ENCODE measurements at regions not wholly inside any gene's neighbourhood (a gene's known extent, or its start where the extent isn't known, plus 50 kb on each side); places are given as distances from the start of the nearest gene placed in this dataset.
A peak's percentile ranks its signal among the peaks of the same experiment; 100 is the strongest.

DNA sequence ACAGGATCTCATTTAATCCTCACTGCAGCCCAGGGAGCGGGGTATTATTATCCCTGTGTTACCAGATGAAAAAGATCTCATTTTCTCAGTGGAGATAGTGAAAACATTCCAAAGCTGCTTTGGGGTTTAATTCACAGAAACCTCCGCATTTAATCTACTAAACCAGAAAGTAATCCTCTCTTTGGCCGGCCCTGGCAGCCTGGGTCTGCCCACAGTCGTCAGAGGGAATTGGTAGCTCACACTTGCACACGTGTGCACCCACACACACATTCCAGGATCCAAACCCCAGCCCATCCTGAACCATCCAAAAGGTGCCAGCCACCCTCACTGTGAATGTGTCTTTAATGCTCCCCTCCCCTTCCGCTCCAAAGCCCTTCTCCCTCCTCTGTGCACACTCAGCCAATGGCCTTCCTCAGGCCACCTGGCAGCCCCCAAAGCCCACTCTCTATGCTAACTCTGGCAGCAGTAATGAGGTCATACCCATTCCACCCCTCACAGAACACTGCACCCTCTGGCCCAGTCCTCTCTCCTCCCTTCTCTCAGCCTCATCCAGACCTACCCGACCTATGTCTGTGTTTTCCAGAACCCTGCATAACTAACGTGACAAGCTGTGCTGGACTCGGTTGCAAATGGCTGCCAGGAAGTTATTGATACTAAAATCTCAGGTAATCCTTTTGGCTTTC is 466.2 kb downstream of the SOX6 start:
- Histone ChIP-seq H3K4me3 (ENCODE audit: low read length in 3 of 3) (no peak overlapping the region), H3K27me3 (ENCODE audit: control insufficient read depth, insufficient read depth, low read length) (no peaks in the 10 kb centered on the region), H3K36me3 (ENCODE audit: control insufficient read depth in 2 of 3, insufficient read depth in 3 of 3, low read length in 3 of 3) (no peaks in the 10 kb centered on the region), H3K9ac (ENCODE audit: low read length in 3 of 3) (no peak overlapping the region), H3K27ac (ENCODE audit: low read depth in 2 of 2, low read length in 2 of 2) (no peak overlapping the region), H3K9me3 (ENCODE audit: control insufficient read depth in 2 of 3, insufficient read depth in 1 of 3, low read length in 3 of 3) (no peaks in the 10 kb centered on the region), H3K4me1 (ENCODE audit: control insufficient read depth in 2 of 3, insufficient read depth in 2 of 3, low read depth in 1 of 3, low read length in 3 of 3) (peaks cover 3 to 9% (median 4%) of the 10 kb centered on the region in 3 donors)
- DNase-seq = no peak
- FAIRE-seq = no peak
- intact Hi-C loops (cut with DNase I) = no loop called here
- TF ChIP-seq, protein P1, sequence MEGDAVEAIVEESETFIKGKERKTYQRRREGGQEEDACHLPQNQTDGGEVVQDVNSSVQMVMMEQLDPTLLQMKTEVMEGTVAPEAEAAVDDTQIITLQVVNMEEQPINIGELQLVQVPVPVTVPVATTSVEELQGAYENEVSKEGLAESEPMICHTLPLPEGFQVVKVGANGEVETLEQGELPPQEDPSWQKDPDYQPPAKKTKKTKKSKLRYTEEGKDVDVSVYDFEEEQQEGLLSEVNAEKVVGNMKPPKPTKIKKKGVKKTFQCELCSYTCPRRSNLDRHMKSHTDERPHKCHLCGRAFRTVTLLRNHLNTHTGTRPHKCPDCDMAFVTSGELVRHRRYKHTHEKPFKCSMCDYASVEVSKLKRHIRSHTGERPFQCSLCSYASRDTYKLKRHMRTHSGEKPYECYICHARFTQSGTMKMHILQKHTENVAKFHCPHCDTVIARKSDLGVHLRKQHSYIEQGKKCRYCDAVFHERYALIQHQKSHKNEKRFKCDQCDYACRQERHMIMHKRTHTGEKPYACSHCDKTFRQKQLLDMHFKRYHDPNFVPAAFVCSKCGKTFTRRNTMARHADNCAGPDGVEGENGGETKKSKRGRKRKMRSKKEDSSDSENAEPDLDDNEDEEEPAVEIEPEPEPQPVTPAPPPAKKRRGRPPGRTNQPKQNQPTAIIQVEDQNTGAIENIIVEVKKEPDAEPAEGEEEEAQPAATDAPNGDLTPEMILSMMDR (IDR thresholded peaks at IDR 0.05; ENCODE audit: borderline replicate concordance, extremely low read depth, insufficient read depth) = no peak

DNA sequence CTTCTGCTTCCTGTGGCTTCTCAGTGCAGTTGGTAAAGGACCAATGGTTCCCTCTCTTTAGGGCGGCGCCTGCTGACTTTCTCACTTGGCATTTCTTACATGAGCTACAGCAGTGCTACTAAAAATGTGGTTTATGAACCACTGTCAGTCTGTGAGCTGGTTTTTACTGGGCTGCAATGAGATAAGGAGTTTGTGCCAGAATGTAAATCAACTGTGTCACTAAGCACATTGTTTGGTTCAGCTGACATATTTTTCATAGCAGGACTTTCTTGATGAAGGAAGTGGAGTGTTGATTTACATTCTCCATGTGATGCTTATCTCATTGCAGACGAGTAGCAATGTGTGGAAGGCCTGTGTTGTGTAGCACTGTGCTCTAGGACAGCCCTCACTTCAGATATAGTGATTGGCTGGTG is 463.3 kb downstream of the SOX6 start:
- H3K27ac ChIP-seq (ENCODE audit: low read depth in 2 of 2, low read length in 2 of 2) = no peak overlapping the region
- TF ChIP-seq, protein P1 (IDR thresholded peaks at IDR 0.05; ENCODE audit: borderline replicate concordance, extremely low read depth, insufficient read depth) = no peak
- no peak overlapping the region for H3K4me3 ChIP-seq (ENCODE audit: low read length in 3 of 3)
- peaks cover 3 to 9% (median 4%) of the 10 kb centered on the region in 3 donors for H3K4me1 ChIP-seq (ENCODE audit: control insufficient read depth in 2 of 3, insufficient read depth in 2 of 3, low read depth in 1 of 3, low read length in 3 of 3)
- DNase-seq (peak in 2 of 5 donors; percentile 60 to 62), FAIRE-seq (no peak)
- H3K27me3 ChIP-seq (ENCODE audit: control insufficient read depth, insufficient read depth, low read length) = no peaks in the 10 kb centered on the region
- no peaks in the 10 kb centered on the region for H3K36me3 ChIP-seq (ENCODE audit: control insufficient read depth in 2 of 3, insufficient read depth in 3 of 3, low read length in 3 of 3)
- intact Hi-C loops (cut with DNase I) = no loop called here
- no peak overlapping the region for H3K9ac ChIP-seq (ENCODE audit: low read length in 3 of 3)
- H3K9me3 ChIP-seq (ENCODE audit: control insufficient read depth in 2 of 3, insufficient read depth in 1 of 3, low read length in 3 of 3) = no peaks in the 10 kb centered on the region

DNA sequence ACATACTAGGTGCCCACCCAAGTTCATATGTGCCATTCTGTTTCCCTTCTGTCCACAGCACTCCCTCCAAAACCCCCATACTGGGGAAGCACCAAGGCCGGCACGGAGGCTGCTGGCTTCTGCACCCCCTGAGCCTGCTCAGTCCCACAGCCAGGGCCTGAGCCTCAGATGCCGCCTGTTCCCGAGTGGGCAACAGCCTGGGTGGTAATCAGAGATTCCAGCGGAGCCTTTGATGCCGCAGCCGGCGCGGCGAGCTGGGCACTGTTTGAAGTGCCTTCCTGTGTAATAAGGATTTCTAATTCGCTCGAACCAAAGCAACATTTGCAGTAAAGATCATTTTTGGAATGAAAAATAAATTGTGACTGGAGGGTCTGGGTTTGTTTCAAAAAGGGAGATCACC is 460.3 kb downstream of the SOX6 start:
- intact Hi-C loops (cut with DNase I) = no loop called here
- Histone ChIP-seq H3K9ac (ENCODE audit: low read length in 3 of 3) (no peak overlapping the region), H3K27me3 (ENCODE audit: control insufficient read depth, insufficient read depth, low read length) (no peaks in the 10 kb centered on the region), H3K9me3 (ENCODE audit: control insufficient read depth in 2 of 3, insufficient read depth in 1 of 3, low read length in 3 of 3) (no peaks in the 10 kb centered on the region), H3K36me3 (ENCODE audit: control insufficient read depth in 2 of 3, insufficient read depth in 3 of 3, low read length in 3 of 3) (no peaks in the 10 kb centered on the region), H3K4me1 (ENCODE audit: control insufficient read depth in 2 of 3, insufficient read depth in 2 of 3, low read depth in 1 of 3, low read length in 3 of 3) (peaks cover 3 to 9% (median 4%) of the 10 kb centered on the region in 3 donors), H3K4me3 (ENCODE audit: low read length in 3 of 3) (no peak overlapping the region), H3K27ac (ENCODE audit: low read depth in 2 of 2, low read length in 2 of 2) (no peak overlapping the region)
- FAIRE-seq (no peak), DNase-seq (no peak)
- TF ChIP-seq, protein P1 (IDR thresholded peaks at IDR 0.05; ENCODE audit: borderline replicate concordance, extremely low read depth, insufficient read depth) = no peak

DNA sequence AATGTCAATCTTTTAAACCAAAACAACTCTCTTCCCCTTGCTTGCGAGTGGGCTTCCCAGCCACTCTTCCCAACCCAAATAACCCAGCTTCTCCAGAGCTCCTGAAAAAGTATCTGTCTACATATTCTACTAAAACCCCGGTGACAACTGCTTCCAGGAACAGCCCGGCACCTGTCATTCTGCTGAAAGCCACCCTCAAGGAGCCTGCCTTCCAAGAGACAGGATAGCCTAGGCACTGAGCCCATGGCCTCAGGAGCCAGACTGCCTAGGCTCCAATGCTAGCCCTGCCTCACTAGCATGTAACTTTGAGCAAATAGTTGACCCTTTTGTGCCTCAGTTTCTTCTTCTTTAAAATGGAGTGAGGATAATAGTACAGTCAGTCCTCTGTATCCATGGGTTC is 459.8 kb downstream of the SOX6 start:
- H3K36me3 ChIP-seq (ENCODE audit: control insufficient read depth in 2 of 3, insufficient read depth in 3 of 3, low read length in 3 of 3) = no peaks in the 10 kb centered on the region
- intact Hi-C loops (cut with DNase I) = no loop called here
- FAIRE-seq = no peak
- no peak overlapping the region for H3K4me3 ChIP-seq (ENCODE audit: low read length in 3 of 3)
- H3K27me3 ChIP-seq (ENCODE audit: control insufficient read depth, insufficient read depth, low read length) = no peaks in the 10 kb centered on the region
- TF ChIP-seq, protein P1 (IDR thresholded peaks at IDR 0.05; ENCODE audit: borderline replicate concordance, extremely low read depth, insufficient read depth) = no peak
- H3K4me1 ChIP-seq (ENCODE audit: control insufficient read depth in 2 of 3, insufficient read depth in 2 of 3, low read depth in 1 of 3, low read length in 3 of 3) = peaks cover 4 to 9% (median 5%) of the 10 kb centered on the region in 3 donors
- H3K27ac ChIP-seq (ENCODE audit: low read depth in 2 of 2, low read length in 2 of 2) = no peak overlapping the region
- no peaks in the 10 kb centered on the region for H3K9me3 ChIP-seq (ENCODE audit: control insufficient read depth in 2 of 3, insufficient read depth in 1 of 3, low read length in 3 of 3)
- no peak overlapping the region for H3K9ac ChIP-seq (ENCODE audit: low read length in 3 of 3)
- no peak for DNase-seq
